HG02938 (cell line): ENCODE measurements at regions not wholly inside any gene's neighbourhood (a gene's known extent, or its start where the extent isn't known, plus 50 kb on each side); places are given as distances from the start of the nearest gene placed in this dataset.

ENCODE experiments used
- ATAC-seq: cut with Tn5 transposase; IDR thresholded peaks from one replicate; pipeline ENCODE4 v1.9.1; 2021; ENCODE audit warnings: mild to moderate bottlenecking, moderate library complexity; ENCODE audit not compliant: unreplicated experiment

DNA sequence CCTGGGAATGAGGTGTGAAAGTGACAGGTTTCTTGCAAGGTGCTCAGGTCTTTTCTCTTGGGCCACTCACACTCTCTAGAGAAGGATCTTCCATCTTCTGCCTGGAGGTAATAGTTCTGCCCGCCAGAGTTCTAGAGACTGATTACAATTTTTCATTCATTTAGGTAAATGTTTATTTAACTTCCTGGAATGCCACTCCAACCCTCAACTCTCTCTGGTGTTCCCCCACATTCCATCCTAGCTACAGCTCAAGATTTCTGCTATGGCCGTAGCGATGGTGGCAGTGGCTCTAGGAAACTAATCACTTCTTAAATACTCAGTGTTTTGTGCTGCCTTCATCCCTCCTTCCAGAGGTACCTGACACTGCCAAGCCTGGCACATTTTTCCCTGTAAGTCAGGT is 174.6 kb downstream of the WDR11 start:
- ATAC-seq: no peak

DNA sequence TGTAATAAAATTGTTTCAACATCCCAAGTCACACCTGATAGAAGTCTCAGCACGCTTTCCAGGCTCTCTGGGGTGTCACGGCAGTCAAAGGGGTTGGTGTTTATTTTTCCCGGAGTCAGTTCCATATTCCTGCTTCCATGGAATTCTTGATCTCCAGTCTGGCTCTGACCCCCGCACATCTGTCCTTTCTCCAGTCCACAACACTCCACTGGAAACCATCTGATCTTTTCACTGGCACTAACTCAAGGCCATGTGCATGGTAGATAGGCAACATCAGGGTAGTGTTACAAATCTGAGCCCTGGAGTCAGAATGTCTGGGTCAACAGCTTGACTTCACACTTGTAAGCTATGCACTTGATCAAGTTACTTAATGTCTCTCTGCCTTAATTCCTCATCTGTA is 176.2 kb downstream of the WDR11 start:
- no peak for ATAC-seq

DNA sequence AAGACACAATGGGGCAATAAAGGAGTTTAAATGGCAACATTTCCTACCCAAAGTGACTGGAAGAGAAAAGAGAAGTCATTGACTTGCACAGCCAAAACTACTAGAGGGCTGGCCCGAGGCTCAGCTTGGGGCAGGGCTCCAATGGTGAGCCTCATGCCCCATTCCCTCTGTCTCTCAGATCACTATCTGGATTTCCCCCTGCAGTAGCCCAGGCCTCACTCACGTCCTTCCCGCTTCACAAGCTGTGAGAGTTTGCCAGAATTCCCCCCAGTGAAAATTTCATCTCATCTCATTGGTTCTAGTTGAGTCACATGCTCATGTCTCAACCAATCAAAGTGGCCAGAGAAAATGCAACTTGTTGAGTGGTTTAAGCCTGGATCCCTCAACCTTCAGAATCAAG is 181.3 kb downstream of the WDR11 start:
- ATAC-seq: no peak

DNA sequence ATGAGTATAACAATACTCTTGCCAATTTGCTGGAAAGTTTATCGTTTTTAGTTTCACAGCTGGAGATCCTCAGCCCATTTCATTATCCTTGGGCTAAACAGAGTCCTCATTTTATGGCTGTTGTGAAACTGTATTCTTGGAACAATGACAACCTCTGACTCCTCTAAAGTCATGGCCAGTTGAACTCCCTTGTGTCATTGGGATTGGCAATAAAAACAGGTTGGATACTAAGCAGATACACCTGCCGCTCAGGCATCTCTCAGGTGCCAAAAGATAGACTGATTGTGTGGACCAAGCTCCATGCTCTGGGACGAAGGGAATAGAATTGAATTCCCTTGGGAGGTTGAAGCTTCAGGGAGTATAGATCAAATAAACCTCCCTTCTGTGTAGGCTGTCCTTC is 182.2 kb downstream of the WDR11 start:
- ATAC-seq: no peak

DNA sequence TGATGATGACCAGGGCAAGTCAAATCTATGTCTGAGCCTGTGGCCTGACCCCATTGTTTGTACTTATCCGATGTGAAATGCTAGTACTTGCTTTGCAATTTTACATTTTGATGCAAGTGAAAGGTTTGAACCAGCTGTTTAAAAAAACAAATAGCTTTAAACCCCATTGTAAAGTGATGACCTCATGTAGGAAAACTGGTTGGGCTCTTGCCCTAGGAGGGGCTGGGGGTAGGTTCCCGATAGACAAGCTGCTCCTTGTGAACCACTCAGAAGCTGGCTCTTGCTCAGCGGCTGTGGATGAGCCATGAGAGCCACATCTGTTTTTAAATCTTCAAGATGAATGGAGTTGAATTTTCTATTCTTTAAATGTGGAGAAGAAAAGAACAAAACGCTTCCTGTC is 185.3 kb downstream of the WDR11 start:
- no peak for ATAC-seq

DNA sequence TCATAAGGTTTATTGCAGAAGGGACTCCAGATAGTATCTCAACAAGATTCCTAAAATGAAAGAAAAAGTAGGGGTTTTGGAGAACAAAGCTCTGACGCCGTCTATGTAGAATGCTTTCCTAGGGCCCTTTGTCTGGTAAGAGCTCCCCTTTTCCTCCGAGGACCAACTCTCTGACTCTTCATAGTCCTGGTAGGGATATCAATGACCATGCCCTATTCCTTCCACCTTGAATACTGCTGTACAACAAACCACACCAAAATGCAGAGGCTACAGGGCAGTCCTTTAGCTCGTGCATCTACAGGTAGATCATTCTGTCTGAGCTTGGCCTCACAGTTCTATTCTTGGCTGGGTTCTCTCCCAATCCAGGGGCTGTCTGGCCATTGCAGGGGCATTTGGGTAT is 190.3 kb downstream of the WDR11 start:
- ATAC-seq: no peak

DNA sequence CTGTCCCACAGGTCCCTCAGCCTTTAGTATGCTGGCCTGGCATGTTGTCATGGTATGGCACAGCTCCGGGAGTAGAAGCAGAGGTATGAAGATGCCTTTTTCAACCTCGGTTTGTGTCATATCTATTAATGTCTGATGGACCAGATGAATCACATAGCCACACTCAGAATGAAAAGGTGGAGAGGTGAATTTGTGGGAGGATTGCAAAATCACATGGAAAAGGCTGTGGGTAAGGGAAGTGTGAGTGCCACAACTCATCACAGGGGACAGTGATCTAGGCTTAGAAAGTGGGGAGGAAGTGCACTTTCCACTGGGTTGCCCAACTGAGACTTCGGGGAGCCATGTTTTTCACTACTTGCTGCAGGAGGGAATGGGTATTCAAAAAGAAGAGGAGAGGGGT is 190.7 kb downstream of the WDR11 start:
- no peak for ATAC-seq

DNA sequence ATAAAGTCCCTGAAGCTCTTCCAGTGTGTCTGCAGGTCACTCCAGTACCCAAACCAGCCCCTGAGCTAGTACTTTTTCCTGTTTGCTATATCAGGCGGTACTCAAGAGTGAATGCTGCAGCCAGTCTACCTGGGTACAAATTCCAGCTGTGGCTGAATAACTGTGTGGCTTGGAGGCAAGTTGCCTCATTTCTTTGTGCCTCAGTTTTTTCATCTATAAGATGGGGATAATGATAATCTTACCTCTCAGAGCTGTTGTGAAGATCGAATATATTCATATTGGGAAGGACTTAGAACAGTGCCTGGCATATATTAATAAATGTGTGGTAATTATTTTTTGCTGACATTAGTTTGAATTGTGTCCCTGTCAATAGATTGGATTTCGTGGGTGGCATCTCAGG is 191.2 kb downstream of the WDR11 start:
- ATAC-seq: no peak

DNA sequence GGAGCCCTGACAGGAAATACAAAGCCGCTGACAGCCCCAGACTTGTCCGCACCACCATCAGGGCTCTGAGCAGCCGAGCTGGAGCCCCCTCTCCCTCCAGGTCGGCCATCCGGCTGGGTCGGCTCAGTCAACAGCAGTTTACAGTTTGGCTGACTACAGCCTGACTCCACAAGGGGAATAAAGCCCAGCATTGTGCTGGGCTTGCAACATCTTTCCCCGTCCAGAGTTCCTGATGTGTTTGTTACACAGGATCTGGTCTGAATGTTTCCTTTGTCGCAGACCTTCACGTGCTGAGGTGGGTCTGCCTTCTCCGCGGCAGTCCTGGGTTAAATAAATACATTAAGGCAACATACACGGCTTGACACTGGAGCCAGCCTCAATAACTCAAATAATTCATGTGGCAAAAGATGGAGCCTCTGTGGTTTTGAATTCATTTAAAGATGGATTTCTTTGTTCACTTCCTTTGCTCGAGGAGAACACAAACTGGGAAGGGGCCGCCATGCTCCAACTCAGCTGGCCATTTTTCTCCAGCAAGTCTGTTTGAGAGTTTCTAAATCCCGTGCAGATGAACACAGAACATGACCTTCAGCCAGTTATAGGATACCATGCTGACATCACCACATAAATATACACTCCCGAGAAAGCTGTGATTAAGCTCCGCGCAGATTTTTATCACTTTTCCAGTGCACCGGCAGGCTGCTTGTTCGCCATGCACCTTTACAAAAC is 192.1 kb downstream of the WDR11 start:
- ATAC-seq: no peak

DNA sequence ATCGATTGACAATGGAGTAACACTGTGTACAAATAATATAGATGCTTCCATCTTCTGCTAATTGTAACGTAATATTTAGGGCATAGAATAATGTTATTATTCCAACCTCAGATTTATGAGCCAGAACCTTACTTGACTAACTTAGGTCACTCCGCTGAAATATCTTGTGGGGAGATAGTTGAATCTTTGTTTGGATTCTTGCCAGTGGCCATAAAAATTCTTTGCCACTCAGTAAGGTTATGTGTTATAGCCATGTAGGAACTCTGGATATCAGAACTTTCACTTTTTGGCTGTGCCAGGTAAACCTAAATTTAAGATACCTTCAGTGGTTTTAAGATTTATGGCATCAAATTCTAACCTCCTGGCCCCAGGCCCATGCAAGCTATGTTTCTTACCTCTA is 197.6 kb downstream of the WDR11 start:
- no peak for ATAC-seq

DNA sequence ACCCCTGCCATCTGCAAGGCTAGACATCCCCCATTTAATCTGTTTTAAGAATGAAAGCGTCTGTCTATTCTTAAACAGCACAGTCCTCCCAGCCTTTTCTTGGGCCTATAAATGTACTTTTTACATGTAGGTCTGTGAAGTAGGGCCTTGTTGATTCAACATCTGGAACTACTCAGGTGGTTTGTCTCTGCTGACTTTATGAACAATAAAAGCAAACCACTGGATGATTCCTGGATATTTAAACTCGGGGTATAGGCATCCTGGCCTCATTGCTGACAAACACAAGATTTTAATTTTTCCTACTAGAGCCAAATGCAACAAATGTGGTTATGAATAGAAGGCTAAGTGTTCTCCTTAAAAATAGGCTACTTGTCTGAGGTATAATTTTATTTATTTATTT is 198.3 kb downstream of the WDR11 start:
- ATAC-seq: no peak

DNA sequence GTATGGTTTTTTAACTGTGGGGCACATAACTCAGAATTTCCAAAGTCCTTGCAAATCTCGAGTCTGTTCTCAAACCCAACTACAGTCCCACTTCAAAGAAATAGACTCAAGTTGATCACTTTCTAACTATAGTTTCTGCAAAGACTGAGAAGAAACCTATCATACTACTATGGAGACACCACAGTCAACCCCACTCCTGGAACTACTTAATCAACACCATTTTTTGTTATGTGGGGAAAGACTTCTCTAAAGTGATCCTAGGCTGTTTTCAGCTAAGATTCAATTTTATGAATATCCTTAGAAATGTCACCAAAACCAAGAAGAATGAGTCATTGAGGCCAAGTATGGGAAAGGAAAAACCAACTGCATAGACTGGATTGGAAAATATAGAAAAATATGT is 198.8 kb downstream of the WDR11 start:
- ATAC-seq: no peak

DNA sequence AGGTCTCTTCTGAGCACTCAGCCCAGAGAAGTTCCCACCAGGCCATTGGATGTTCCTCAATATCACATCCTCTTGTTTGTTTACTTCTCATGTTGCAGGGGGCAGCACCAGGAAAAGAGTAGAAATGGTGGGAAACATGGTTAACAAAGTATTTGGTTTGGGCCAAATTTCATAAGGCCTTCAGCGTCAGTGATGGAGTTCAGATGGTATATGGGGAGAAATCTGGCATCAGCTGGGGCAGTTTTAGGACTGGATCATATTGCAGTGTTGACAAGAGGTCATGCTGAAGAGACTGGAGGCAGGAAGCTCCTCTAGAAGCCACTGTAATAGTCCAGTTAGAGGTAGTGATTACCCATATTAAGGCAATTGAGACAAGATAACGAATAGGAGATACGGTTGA is 200.0 kb downstream of the WDR11 start:
- no peak for ATAC-seq

DNA sequence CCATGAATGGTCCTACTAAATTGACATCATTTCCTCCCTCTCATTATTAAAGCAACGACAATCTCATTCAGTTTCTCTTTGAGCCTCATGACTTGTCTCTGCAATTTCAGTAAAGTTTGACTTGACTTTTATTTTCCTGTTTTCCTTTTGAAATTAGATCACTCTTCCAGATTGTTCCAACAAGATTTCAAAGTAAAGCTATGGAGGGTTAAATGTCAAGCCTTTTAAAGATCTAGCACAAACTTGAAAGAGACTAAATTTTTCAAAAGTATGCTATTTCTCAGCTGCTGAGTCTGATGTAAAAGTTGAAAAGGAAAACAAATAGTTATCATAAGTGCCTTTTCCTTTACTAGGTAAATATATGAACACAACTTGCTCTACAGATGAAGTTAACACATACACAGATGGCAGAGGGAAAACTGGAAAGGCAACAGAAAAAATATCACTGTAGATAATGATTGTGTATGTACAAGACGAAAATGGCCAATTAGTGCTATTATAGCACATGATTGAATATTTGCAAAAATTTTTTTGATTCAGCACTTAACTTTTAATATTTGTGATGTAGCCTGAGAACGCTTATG is 200.6 kb downstream of the WDR11 start:
- no peak for ATAC-seq

DNA sequence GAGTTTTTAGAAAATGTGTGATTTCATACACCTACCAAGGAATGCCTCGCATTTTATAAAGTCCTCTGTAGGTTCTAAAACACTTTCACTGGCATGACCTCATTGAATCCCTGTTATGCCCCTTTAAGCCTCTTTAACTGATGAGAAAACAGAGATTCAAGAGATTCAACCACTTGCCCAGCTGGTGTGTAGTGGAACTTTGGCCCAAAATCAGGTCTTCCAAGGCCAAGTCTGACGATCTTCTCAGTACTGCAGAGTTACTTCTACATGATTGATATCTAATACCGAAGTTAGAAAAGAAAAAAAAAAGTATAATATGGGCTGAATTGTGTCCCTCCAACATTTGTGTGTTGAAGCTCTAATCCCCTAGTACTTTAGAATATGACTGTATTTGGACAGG is 202.0 kb downstream of the WDR11 start:
- ATAC-seq: no peak

DNA sequence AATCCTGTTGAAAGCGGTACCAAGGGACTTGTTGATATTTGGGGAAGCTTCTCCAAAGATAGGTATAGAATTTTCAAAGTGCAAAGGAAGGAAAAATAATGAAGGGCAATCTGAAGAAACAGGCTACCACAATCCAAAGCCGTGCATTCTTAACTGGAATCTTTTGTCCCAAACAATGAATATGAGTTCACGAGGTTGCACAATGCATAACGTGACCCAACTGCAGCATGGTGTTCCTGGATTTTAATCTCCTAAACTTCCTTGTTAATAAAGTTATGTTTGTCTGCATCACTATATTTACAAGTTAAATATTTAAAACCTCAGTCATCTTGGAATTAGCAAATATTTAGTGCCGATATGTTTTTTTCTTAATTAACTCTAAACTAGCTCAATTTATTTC is 203.7 kb downstream of the WDR11 start:
- ATAC-seq: no peak

DNA sequence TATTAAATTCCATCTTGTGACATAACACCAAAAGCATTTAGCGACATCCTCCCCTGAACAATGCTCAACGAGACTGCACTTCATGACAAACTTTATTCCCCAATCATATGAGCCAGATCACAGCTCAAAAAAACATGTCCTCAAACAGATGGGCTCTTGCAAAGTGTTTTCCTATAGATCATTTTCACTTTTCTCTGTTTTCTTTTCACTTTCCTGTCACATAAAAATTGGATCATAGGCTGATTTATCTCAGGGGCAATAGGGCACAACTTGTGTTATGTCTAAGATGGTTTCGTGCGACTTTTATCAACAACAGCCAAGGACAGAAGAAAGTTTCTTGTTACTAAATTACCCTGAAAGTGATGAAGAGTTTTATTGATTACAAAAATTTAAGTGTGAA is 206.1 kb downstream of the WDR11 start:
- no peak for ATAC-seq

DNA sequence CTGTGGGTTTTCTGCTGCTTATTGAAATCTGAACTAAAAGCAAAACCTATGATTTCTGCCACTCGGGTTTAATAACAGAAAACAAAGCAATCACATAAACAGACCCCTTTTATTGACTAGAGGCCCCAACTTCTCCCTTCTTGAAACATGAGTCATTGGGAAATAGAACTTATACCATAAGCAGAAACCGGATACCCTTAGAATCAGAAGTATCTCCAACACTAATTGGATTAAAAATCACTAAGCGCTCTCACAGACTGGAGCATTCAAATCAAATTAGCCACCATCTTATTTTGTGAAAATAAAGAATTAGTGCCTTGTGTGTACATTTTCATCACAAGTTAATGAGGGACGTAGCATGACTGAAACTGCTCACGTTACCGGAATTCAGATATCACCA is 206.9 kb downstream of the WDR11 start:
- ATAC-seq: no peak

DNA sequence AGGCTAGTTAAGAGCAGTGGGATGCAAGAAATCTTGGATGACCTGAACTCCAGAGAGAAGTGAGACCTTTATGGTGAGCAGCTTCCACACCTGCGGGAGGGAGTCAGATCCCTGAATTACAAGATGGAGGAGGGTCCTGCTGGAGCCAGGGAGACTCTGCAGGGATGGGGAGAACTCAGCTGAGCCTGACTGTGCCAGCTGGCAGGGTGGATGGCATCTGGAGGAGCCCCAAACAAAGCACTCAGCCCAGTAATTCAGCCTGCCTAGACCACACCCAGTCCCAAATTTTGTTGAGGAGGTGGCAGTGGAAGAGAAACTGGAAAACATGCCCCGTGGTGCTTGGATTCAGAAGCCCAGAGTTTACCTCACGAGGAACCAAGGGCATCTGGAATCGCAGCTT is 208.2 kb downstream of the WDR11 start:
- ATAC-seq: no peak

DNA sequence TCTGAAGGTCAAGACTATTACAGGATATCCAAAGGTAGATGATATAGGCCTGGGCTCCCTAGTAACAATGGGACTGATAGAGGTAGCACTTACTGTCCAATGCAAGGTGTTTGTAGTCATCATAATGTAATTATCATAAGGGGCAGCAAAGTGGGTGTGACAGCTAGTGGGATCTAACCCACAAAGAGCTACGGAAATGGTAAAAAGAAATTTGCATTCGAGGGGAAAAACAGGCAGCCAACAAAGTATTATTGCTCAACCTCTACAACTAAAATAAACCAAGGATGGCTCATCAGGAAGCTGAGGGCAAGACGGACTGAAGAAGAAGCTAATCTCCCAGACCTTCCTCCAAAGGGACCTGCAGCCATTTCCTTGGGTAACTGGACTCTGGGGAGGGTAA is 211.0 kb downstream of the WDR11 start:
- ATAC-seq: no peak

DNA sequence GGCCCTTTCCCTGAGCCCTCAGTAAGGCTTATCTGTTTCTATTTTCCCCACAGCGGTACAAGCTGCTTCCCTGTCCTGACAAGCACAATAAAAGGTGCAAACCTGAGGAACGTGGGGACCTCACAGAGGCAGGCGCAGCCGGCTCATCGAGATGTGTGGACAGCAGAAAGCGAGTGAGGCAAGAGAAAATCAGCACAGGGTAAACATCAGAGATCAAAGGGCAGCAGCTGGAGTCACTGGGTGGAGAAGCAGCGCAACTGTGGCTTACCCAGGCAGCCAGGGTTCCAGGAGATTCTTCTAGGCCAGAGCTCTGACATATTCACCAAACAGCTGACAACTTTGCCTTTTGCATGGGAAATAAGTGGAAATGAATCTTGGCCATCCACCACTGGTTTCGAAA is 212.6 kb downstream of the WDR11 start:
- ATAC-seq: no peak

DNA sequence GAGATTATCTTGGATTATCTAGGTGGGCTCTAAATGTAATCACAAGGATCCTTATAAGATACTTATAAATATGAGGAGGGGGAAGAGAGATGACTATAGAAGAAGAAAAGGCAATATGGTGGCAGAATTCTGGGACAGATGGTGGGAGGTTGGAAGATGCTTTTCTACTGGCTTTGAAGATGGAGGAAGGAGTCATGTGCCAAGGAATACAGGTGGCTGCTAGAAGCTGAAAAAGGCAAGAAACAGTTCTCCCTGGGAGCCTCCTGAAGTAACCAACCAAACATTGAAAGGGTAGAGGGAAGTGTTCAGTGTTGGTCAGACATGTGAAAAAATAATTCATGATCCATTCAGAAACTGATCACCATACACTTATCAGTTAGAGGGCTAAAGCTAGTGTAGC is 213.3 kb downstream of the WDR11 start:
- no peak for ATAC-seq

DNA sequence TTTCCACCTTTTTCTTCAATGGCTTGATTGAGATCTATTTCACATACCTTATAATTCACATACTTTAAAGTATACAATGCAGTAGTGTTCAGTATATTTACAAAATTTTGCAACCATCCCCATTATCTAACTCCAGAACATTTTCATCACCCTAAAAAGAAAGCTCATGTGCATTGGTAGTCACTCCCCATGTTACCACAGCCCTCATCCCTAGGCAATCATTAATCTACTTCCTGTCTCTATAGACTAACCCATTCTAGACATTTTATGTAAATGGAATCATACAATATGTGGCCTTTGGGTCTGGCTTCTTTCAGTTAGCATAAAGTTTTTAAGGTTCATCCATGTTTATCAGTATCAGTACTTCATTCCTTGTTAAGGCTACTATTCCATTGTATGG is 214.2 kb downstream of the WDR11 start:
- peak; percentile 53 for ATAC-seq
